ENCODE measurements at regions not wholly inside any gene's neighbourhood (a gene's known extent, or its start where the extent isn't known, plus 50 kb on each side); places are given as distances from the start of the nearest gene placed in this dataset.

DNA sequence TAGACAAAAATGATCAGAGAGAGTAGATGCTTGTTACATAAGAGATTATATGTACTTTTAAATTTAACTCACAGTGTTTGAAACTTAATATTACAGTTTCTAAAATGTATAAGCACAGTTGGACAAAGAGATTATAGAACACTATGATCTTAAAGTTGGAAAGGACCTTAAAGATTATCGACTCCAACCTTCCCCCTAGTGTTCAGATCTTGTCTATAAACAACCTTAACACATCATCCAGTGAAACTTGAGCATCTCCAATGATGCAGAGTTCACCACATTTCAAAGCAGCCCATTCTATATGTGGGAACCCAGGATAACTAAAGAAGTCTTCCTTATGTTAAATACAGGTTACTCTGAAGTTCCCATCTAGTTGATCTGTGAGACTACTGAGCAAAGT is 480.8 kb downstream of the RMST start:
- H2BK5ac ChIP-seq (ENCODE audit: insufficient read length, low read length) = no peak overlapping the region
- no peak overlapping the region for H2AK5ac ChIP-seq (ENCODE audit: insufficient read length, low read length)
- peak; percentile 44 for TF ChIP-seq CTCF (conservative IDR thresholded peaks at IDR 0.05)
- H4K5ac ChIP-seq (ENCODE audit: insufficient read length, low read depth, low read length) = no peak overlapping the region
- no peak overlapping the region for H3K56ac ChIP-seq (ENCODE audit: insufficient read length, low read depth, low read length)
- H3K4me2 ChIP-seq (ENCODE audit: insufficient read depth, insufficient read length, low read length) = no peak overlapping the region
- H2BK12ac ChIP-seq (ENCODE audit: insufficient read length, low read depth, low read length) = no peak overlapping the region
- Mint-ChIP-seq H3K4me1 (peaks cover 4 to 11% of the 10 kb centered on the region in 2 experiments), H3K4me3 (no peak overlapping the region), H3K27me3 (ENCODE audit: low read depth) (no peaks in the 10 kb centered on the region), H3K9me3 (peaks cover 17 to 19% of the 10 kb centered on the region in 2 experiments), H3K36me3 (ENCODE audit: insufficient read depth in 1 of 3, low read depth in 3 of 3) (peaks cover 13 to 19% (median 13%) of the 10 kb centered on the region in 3 experiments), H3K27ac (no peak overlapping the region)
- H3K27me3 ChIP-seq (ENCODE audit: insufficient read depth, low read length) = no peaks in the 10 kb centered on the region
- no peaks in the 10 kb centered on the region for H3K79me1 ChIP-seq (ENCODE audit: insufficient read depth, low read depth, low read length, poor library complexity, severe bottlenecking)
- H3K4ac ChIP-seq (ENCODE audit: low read depth, low read length) = no peak overlapping the region
- no peak overlapping the region for H3K18ac ChIP-seq (ENCODE audit: insufficient read length, low read depth, low read length)
- no peaks in the 10 kb centered on the region for H3K79me2 ChIP-seq (ENCODE audit: insufficient read depth, low read length)
- no peak overlapping the region for H3T11ph ChIP-seq (ENCODE audit: low read length)
- H3K23ac ChIP-seq (ENCODE audit: insufficient read length, low read depth, low read length) = no peak overlapping the region
- H3K4me1 ChIP-seq (ENCODE audit: insufficient read depth, low read length) = no peaks in the 10 kb centered on the region
- no peak overlapping the region for H3K14ac ChIP-seq (ENCODE audit: insufficient read depth, low read length)
- no peaks in the 10 kb centered on the region for H4K20me1 ChIP-seq (ENCODE audit: control insufficient read depth, insufficient read depth, insufficient read length)
- H2BK15ac ChIP-seq (ENCODE audit: low read depth, low read length) = no peak overlapping the region
- no peak overlapping the region for H2AFZ ChIP-seq (ENCODE audit: low read length)
- no peak overlapping the region for H4K8ac ChIP-seq (replicated peaks; ENCODE audit: insufficient read length, low read depth, low read length)
- H4K91ac ChIP-seq (ENCODE audit: insufficient read length, low read depth, low read length) = no peak overlapping the region
- no peak overlapping the region for H3K27ac ChIP-seq (ENCODE audit: insufficient read length, low read depth, low read length)
- WGBS (ENCODE audit: extremely low coverage, insufficient read length, low lambda C conversion rate) = no CpG with 5 or more reads among the region's 1 CpG
- no peaks in the 10 kb centered on the region for H3K9me3 ChIP-seq (ENCODE audit: control insufficient read depth, low read depth, low read length)
- no peaks in the 10 kb centered on the region for H3K23me2 ChIP-seq (ENCODE audit: insufficient read length, low read depth, low read length, poor library complexity, severe bottlenecking)
- H3K9ac ChIP-seq (ENCODE audit: extremely low read depth, insufficient read length, low read length) = no peak overlapping the region
- H2BK120ac ChIP-seq (ENCODE audit: low read depth, low read length, poor library complexity, severe bottlenecking) = no peak overlapping the region
- no peak for DNase-seq
- H2BK20ac ChIP-seq (ENCODE audit: low read depth, low read length, poor library complexity, severe bottlenecking) = no peak overlapping the region

Data from H9 (cell line).